Cardiac fibroblast (primary cell): ENCODE measurements at regions not wholly inside any gene's neighbourhood (a gene's known extent, or its start where the extent isn't known, plus 50 kb on each side); places are given as distances from the start of the nearest gene placed in this dataset.

Experiments used
- DNase-seq, 2 donors: peaks; one replicate each; pipeline versions ENCODE4 v3.0.0 to v3.0.0-alpha.2; 2010; ENCODE audit warnings: low read depth in 2 of 2
- H3K4me3 ChIP-seq, 2 donors: replicated peaks in 1 of 2; 1 replicate in 1 of 2; 2 replicates in 1 of 2; pipeline ENCODE4 v1.5.1; 2011; ENCODE audit warnings: low read depth in 2 of 2, low read length in 2 of 2, mild to moderate bottlenecking in 2 of 2, moderate library complexity in 1 of 2
- TF ChIP-seq, protein P1 (sequence below): IDR thresholded peaks from one replicate; pipeline ENCODE4 v1.5.1; 2011; ENCODE audit warnings: low read depth, mild to moderate bottlenecking, low read length, inconsistent platforms

DNA sequence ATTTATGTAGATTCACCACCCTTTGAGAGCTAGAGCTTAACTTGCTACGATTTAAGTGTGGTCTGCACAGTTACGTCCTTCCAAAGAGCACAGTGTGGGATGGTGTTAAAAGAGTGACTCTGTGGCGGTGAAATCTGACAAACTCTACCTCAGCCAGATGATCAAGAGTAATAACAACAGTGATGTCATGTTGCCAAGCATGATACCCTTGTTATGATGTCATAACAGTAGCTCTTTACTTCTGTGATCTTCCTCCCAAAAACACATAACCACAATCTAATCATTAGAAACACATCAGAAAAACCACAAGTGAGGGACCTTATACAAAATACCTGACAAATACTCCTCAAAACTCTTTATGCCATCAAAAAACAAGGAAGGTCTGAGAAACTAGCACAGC lies 649.3 kb downstream of the POM121L12 start:
- TF ChIP-seq, protein P1, sequence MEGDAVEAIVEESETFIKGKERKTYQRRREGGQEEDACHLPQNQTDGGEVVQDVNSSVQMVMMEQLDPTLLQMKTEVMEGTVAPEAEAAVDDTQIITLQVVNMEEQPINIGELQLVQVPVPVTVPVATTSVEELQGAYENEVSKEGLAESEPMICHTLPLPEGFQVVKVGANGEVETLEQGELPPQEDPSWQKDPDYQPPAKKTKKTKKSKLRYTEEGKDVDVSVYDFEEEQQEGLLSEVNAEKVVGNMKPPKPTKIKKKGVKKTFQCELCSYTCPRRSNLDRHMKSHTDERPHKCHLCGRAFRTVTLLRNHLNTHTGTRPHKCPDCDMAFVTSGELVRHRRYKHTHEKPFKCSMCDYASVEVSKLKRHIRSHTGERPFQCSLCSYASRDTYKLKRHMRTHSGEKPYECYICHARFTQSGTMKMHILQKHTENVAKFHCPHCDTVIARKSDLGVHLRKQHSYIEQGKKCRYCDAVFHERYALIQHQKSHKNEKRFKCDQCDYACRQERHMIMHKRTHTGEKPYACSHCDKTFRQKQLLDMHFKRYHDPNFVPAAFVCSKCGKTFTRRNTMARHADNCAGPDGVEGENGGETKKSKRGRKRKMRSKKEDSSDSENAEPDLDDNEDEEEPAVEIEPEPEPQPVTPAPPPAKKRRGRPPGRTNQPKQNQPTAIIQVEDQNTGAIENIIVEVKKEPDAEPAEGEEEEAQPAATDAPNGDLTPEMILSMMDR = no peak
- no peak overlapping the region for H3K4me3 ChIP-seq
- no peak for DNase-seq

DNA sequence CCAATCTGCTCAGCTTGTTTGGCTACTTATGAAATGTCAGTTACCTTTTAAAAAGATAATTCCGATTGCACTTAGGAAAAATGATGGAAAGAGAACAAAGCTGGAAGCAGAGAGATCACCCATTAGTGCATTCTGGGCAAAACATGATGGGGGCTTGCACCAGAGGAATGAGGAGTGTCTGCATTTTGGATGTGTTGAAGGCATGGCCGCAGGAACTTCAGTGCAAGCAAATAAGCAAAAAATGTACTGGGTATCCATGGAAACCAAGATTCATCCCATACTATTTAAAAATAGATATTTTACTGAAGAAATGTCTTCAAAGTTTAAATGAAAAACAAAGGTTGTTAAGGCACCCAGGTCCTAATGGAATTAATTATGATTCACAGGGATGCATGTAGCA lies 655.0 kb downstream of the POM121L12 start:
- no peak overlapping the region for H3K4me3 ChIP-seq
- DNase-seq = no peak
- TF ChIP-seq, protein P1 = no peak

DNA sequence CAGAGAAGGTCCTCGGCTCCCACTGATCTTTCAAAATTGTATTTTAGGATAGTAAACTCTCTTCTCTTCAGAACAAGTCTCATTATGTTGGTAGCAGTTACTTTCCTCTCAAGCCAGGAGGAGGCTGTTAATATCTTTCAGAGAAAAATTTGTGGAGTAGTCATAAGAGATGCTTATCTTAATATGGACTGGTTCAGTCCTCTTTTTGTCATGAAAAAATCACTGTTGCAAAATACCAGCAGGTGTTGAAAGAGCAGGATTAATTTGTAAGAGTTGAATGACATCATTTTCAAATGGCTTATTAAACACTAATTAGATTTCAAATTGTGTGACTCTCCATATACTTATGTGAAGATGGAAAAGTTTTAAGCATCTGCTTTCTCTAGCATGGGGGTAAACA lies 662.5 kb downstream of the POM121L12 start:
- no peak overlapping the region for H3K4me3 ChIP-seq
- TF ChIP-seq, protein P1 = no peak
- DNase-seq = no peak

DNA sequence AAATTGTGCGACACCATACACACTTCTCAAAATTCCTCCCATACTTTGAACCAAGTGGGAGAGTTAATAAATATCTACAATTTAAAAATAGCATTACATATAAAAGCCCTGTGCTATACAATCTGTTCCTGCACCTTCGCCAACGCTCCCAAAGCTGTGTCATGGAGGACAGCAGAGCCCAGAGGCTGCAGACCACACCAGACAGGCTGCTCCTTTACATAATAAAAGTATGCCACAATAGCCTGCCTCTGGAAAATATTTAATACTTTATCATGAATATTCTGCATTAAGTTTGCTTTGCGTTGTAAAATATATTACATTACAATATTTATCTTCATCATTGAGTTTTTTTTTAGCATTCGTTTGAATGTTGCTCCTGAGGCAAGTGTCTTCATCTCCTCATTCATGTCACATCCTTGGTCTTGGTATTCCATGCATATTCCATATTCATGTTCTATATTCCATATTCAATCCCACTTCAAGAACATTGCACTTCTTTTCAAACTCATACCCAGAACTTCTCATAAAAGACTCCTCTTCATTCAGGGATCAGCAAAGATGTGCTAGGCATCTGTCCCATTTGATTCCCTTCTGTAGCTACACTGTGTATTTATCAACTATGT lies 663.9 kb downstream of the POM121L12 start:
- TF ChIP-seq, protein P1 = no peak
- no peak overlapping the region for H3K4me3 ChIP-seq
- DNase-seq = no peak

DNA sequence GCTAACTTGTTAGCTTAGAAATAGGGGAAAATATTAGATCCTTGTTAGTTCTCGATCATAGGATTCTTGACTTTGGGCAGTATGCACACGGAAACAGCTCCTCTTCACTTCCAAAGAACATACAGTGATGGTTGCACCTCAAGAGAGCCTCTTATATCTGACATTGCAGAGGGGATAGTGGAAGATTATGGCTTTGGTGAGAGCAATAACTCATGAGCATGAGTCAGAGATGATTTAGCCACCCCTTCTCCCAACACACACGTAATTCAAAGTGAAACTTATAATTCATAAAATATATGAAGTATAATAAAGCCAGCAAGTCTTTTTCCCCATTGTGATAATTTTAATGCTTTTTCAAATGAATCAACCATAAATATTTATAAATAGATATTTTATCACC lies 683.7 kb downstream of the POM121L12 start:
- DNase-seq = no peak
- H3K4me3 ChIP-seq = no peak overlapping the region
- TF ChIP-seq, protein P1 = no peak

DNA sequence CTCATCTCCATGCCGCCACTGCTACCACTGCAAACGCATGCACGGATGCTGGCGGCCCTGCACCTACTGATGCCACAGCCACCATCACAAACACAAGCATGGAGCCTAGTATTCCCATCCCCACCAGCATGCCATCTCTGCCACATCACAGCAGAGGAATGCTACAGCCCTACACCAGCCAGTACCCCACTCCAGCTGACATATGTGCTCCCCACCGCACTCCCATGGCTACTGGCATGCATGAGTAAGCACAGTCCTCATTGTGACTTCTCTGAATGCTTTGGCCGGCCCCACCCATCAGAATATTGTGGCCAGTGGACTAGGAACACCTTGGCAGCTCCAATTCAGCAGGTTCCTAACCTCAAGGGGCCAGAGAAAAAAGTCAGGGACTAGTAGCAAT lies 705.5 kb downstream of the POM121L12 start:
- H3K4me3 ChIP-seq = no peak overlapping the region
- no peak for DNase-seq
- TF ChIP-seq, protein P1 = no peak

DNA sequence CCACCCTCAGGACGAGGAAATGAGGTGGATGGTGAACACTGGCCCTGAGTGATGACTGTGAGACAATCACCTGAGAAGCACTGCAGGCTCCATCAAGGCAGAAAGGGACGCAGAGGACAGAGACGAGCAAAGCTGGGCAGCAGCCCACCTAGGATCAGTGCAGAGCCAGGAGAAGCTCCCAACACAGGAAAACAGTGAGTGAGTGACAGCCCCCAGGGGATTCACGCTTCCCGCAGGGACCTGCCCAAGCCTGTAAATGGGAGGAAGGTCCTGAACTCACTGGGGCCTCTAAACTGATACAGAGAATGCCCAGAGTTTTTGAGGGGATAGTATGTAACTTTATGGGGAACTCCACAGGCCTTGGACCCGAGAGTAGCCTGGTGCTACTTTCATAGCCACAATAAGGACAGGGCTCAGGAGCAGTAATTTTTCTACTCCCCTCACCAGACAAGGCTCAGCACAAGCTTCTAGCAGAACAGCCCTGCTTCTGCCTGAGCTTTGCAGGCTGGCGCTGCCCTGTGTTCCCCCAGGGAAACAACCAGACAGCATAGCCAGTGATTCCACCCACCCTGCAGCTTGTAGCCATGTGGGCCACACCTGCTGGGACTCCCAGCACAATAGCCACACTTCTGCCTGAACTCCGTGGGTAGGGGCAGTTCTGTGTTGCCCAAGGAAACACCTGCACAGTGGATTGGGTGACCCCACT lies 708.4 kb downstream of the POM121L12 start:
- TF ChIP-seq, protein P1 = no peak
- H3K4me3 ChIP-seq = no peak overlapping the region
- DNase-seq = no peak
